ENCODE measurements at regions not wholly inside any gene's neighbourhood (a gene's known extent, or its start where the extent isn't known, plus 50 kb on each side); places are given as distances from the start of the nearest gene placed in this dataset.

GRCh38 chrX:118211891-118212816 is 95.5 kb upstream of the KLHL13 start:
- DNase-seq (ENCODE audit: low read depth), result no peak
- no peak overlapping the region for H3K4me3 ChIP-seq (ENCODE audit: control insufficient read depth, low read depth, low read length)
- no peak for TF ChIP-seq CTCF (conservative IDR thresholded peaks at IDR 0.05; ENCODE audit: control insufficient read depth, insufficient read depth, low read depth, low read length)

- H3K4me3 ChIP-seq (ENCODE audit: control insufficient read depth, low read depth, low read length), result no peak overlapping the region
- no peak for DNase-seq (ENCODE audit: low read depth)
- no peak for TF ChIP-seq CTCF (conservative IDR thresholded peaks at IDR 0.05; ENCODE audit: control insufficient read depth, insufficient read depth, low read depth, low read length)
These were observed 96.2 kb upstream of the KLHL13 start for GRCh38 chrX:118212817-118213183.

DNA sequence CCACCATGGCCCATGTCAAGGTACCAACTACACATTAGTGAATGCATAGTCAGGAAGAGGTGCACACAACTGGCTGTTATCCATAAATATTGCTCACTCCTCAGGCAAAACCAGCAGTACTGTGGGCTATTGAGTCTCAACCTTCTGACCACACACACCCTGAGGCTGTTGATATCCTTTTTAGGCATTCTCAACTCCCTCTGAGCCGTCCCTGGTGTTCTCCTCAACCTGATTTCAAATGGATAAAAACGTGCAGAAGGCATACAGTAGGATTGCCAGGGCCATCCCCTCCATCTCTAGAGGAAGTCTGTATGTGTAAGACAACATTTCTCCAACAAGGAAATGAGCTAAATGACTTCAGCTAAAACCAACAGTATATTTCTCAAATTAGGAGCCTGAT is 98.7 kb upstream of the KLHL13 start:
- no peak overlapping the region for H3K4me3 ChIP-seq (ENCODE audit: control insufficient read depth, low read depth, low read length)
- no peak for TF ChIP-seq CTCF (conservative IDR thresholded peaks at IDR 0.05; ENCODE audit: control insufficient read depth, insufficient read depth, low read depth, low read length)
- no peak for DNase-seq (ENCODE audit: low read depth)

DNA sequence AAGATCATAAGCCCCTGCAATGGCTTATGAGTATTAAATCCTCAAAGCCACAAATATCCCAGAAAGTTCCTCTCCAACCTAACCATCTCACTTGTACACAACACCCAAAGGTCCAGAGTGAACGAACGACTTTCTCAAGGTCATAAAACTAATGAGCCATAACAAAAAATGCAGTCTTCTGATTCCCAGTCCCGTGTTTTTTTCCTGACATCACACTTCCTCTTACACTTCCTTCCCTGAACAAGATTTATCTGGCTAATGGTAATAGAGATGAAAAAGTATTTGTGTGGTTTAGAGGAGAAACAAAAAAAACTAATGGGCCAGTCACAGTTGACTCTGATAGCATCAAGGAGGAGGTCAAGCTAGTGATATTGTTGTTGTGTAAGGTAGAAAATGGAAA is 99.5 kb upstream of the KLHL13 start:
- no peak for DNase-seq (ENCODE audit: low read depth)
- H3K4me3 ChIP-seq (ENCODE audit: control insufficient read depth, low read depth, low read length), result no peak overlapping the region
- no peak for TF ChIP-seq CTCF (conservative IDR thresholded peaks at IDR 0.05; ENCODE audit: control insufficient read depth, insufficient read depth, low read depth, low read length)

DNA sequence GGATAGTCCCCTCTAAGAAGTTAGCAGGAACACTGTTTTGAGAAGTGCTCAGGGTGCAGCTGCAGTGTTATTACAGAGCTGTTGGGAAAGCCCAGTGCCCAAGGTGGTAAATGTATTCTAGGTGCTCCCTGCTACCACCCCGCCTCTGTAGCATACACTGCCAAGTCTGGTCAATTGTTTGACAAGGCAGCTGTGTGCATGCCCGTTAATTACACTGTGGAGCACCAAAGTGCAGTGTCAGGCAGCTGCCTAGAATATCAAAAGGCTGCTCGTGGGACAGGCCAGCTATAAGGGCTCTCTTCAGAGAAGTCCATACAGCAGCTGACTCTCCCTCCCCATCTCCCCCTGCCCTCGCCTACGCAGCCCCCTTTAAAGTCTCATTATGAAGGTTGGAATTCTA is 99.9 kb upstream of the KLHL13 start:
- TF ChIP-seq CTCF (conservative IDR thresholded peaks at IDR 0.05; ENCODE audit: control insufficient read depth, insufficient read depth, low read depth, low read length), result no peak
- H3K4me3 ChIP-seq (ENCODE audit: control insufficient read depth, low read depth, low read length), result no peak overlapping the region
- no peak for DNase-seq (ENCODE audit: low read depth)

DNA sequence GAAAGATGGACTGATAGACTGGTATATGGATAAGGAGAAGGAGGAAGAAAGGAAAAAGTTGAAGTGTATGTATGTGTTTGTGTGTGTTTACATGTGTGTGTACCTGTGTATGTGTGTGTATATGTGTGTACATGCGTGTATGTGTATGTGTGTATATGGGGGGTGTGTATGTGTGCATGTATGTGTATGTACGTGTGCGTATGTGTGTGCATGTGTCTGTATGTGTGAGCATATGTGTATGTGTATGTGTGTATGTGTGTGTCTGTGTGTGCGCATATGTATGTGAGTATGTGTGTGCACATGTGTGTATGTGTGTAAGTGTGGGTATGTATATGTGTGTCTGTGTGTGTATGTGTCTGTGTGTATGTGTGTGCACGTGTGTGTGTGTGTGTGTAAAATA is 101.5 kb upstream of the KLHL13 start:
- no peak for TF ChIP-seq CTCF (conservative IDR thresholded peaks at IDR 0.05; ENCODE audit: control insufficient read depth, insufficient read depth, low read depth, low read length)
- no peak overlapping the region for H3K4me3 ChIP-seq (ENCODE audit: control insufficient read depth, low read depth, low read length)

More for the DNA sequence above, 101.5 kb upstream of the KLHL13 start:
- DNase-seq (ENCODE audit: low read depth), result no peak
